Sigmoid colon (tissue), 4 donors: ENCODE measurements at regions not wholly inside any gene's neighbourhood (a gene's known extent, or its start where the extent isn't known, plus 50 kb on each side); places are given as distances from the start of the nearest gene placed in this dataset.
"Not testable (repeated sequence)": the region's sequence is repeated elsewhere in the genome, so short reads cannot be mapped to it uniquely, and the experiment has no call there.

Experiments
- CTCF ChIP-seq, 4 experiments: fragments of 450-650 bp in 3 of 4; fragments of 200-600 bp in 1 of 4; IDR thresholded peaks; one replicate each; pipeline ENCODE4 v1.5.1; 2016 to 2019; ENCODE audit warnings: antibody characterized with exemption in 4 of 4, mild to moderate bottlenecking in 3 of 4, moderate library complexity in 2 of 4
- EP300 ChIP-seq, 4 donors: sonication (generic); formaldehyde crosslinking; IDR thresholded peaks; one replicate each; pipeline ENCODE4 v1.6.1; 2017; ENCODE audit warnings: antibody characterized with exemption in 4 of 4
- POLR2A ChIP-seq, 2 donors: fragments of 450-650 bp; IDR thresholded peaks; one replicate each; pipeline ENCODE4 v1.6.1; 2016; ENCODE audit warnings: antibody characterized with exemption in 2 of 2, mild to moderate bottlenecking in 2 of 2, moderate library complexity in 2 of 2
- POLR2AphosphoS5 ChIP-seq, 4 donors: sonication (generic); formaldehyde crosslinking; IDR thresholded peaks; one replicate each; pipeline ENCODE4 v1.6.1; 2017; ENCODE audit warnings: antibody characterized with exemption in 4 of 4

- not testable (repeated sequence) for TF ChIP-seq CTCF, POLR2A, EP300, POLR2AphosphoS5 (IDR thresholded peaks at IDR 0.05)
Measured at GRCh38 chrX:81974413-81974812, 772.5 kb downstream of the SH3BGRL start.
